ENCODE measurements at regions not wholly inside any gene's neighbourhood (a gene's known extent, or its start where the extent isn't known, plus 50 kb on each side); places are given as distances from the start of the nearest gene placed in this dataset.
"Not testable (repeated sequence)": the region's sequence is repeated elsewhere in the genome, so short reads cannot be mapped to it uniquely, and the experiment has no call there.

GRCh38 chr2:144619760-144620159, 99.8 kb upstream of the ZEB2 start (continued):
- TF ChIP-seq CEBPB (IDR thresholded peaks at IDR 0.05; ENCODE audit: low read depth), result no peak

DNA sequence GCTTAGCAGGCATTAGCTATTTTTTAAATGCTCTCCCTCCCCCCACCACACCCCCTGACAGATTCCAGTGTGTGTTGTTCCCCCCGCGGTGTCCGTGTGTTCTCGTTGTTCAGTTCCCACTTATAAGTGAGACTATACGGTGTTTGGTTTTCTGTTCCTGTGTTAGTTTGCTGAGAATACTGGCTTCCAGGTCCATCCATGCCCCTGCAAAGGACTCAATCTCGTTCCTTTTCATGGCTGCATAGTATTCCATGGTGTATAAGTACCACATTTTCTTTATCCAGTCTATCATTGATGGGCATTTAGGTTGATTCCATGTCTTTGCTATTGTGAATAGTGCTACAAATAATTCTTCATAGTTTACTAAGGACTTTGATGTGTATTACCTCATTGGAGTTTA, 97.3 kb upstream of the ZEB2 start:
- POLR2A ChIA-PET; H3K27me3 ChIP-seq (ENCODE audit: insufficient read depth, low read length); H3K9me2 ChIP-seq (ENCODE audit: insufficient read depth); H3K36me3 ChIP-seq (ENCODE audit: control insufficient read depth in 1 of 2, insufficient read depth in 2 of 2, low read length in 2 of 2); H3K79me2 ChIP-seq (ENCODE audit: insufficient read depth, low read length); H3K9ac ChIP-seq (ENCODE audit: low read length); H3K9me3 ChIP-seq (ENCODE audit: control insufficient read depth in 1 of 2, insufficient read depth in 1 of 2, low read depth in 1 of 2, low read length in 2 of 2); H3K4me1 ChIP-seq (ENCODE audit: control insufficient read depth in 1 of 2, insufficient read depth in 2 of 2, low read length in 2 of 2); H3K4me3 ChIP-seq (replicated peaks in 1 of 2; ENCODE audit: low read depth in 1 of 2, low read length in 2 of 2); intact Hi-C loops (cut with micrococcal nuclease); H2AFZ ChIP-seq (ENCODE audit: low read depth, low read length, poor library complexity, severe bottlenecking); H3K27ac ChIP-seq (ENCODE audit: low read depth, low read length); ATAC-seq; H3K4me2 ChIP-seq (ENCODE audit: low read length); DNase-seq (ENCODE audit: low read depth, low spot score); CTCF ChIA-PET; RAD21 ChIA-PET (ENCODE audit: low non-redundant PET in 1 of 2, low total read pairs in 2 of 2, uncharacterized antibody in 2 of 2, unreplicated experiment in 2 of 2); H4K20me1 ChIP-seq (ENCODE audit: insufficient read depth); BruUV-seq (replicated peaks): not testable (repeated sequence)

- ChIA-PET RAD21 (ENCODE audit: low non-redundant PET in 1 of 2, low total read pairs in 2 of 2, uncharacterized antibody in 2 of 2, unreplicated experiment in 2 of 2) (no interaction called here), POLR2A (no interaction called here), CTCF (no interaction called here)
- H3K27me3 ChIP-seq (ENCODE audit: insufficient read depth, low read length), result no peaks in the 10 kb centered on the region
- no peaks in the 10 kb centered on the region for H3K79me2 ChIP-seq (ENCODE audit: insufficient read depth, low read length)
- no peaks in the 10 kb centered on the region for H4K20me1 ChIP-seq (ENCODE audit: insufficient read depth)
- no TSS peak for BruUV-seq (replicated peaks)
- no peak overlapping the region for H3K4me3 ChIP-seq (replicated peaks in 1 of 2; ENCODE audit: low read depth in 1 of 2, low read length in 2 of 2)
- no peak overlapping the region for H3K9ac ChIP-seq (ENCODE audit: low read length)
- H3K9me2 ChIP-seq (ENCODE audit: insufficient read depth), result no peaks in the 10 kb centered on the region
- DNase-seq (ENCODE audit: low read depth, low spot score), result no peak
- ATAC-seq, result no peak
- no peaks in the 10 kb centered on the region for H3K4me1 ChIP-seq (ENCODE audit: control insufficient read depth in 1 of 2, insufficient read depth in 2 of 2, low read length in 2 of 2)
- H3K27ac ChIP-seq (ENCODE audit: low read depth, low read length), result no peak overlapping the region
- intact Hi-C loops (cut with micrococcal nuclease), result no loop called here
- H3K4me2 ChIP-seq (ENCODE audit: low read length), result no peak overlapping the region
- no peaks in the 10 kb centered on the region for H3K36me3 ChIP-seq (ENCODE audit: control insufficient read depth in 1 of 2, insufficient read depth in 2 of 2, low read length in 2 of 2)
- H3K9me3 ChIP-seq (ENCODE audit: control insufficient read depth in 1 of 2, insufficient read depth in 1 of 2, low read depth in 1 of 2, low read length in 2 of 2), result no peaks in the 10 kb centered on the region
- TF ChIP-seq CBX3 (IDR thresholded peaks at IDR 0.05; ENCODE audit: low read depth), result no peak
- TF ChIP-seq YY1 (IDR thresholded peaks at IDR 0.05; ENCODE audit: extremely low read depth, insufficient replicate concordance, low read depth, low read length), result no peak
- TF ChIP-seq ZNF274 (IDR thresholded peaks at IDR 0.05; ENCODE audit: low read depth, low read length), result no peak
- no peak for TF ChIP-seq EZH2 (IDR thresholded peaks at IDR 0.05)
- TF ChIP-seq RAD21 (IDR thresholded peaks at IDR 0.05; ENCODE audit: low read depth), result no peak
- no peak for TF ChIP-seq EGR1 (IDR thresholded peaks at IDR 0.05; ENCODE audit: low read depth)
- H2AFZ ChIP-seq (ENCODE audit: low read depth, low read length, poor library complexity, severe bottlenecking), result peak overlapping the region; percentile 26
Observed at GRCh38 chr2:144615866-144616565, 96.1 kb upstream of the ZEB2 start.
